Calu3 (cell line): ENCODE measurements at regions not wholly inside any gene's neighbourhood (a gene's known extent, or its start where the extent isn't known, plus 50 kb on each side); places are given as distances from the start of the nearest gene placed in this dataset.

Source experiments
- BruUV-seq: library from RNA; stranded (reverse); fragments of 400-500 nt; replicated peaks from 2 replicates; lab custom pipeline; 2021; lab: Mats Ljungman, UMichigan
- CTCF ChIA-PET: fragments of 300-600 bp; sonication (Branson Sonifier 250); formaldehyde crosslinking; loops from one replicate; lab custom pipeline; 2022; ENCODE audit warnings: antibody characterized with exemption; lab: Charles Lee
- DNase-seq: peaks from one replicate; pipeline ENCODE4 v3.0.0; 2022
- H3K27ac Mint-ChIP-seq: one replicate; pipeline ENCODE4 v1.8.0; 2022; ENCODE audit warnings: mixed read lengths; ENCODE audit not compliant: unreplicated experiment
- H3K27me3 Mint-ChIP-seq: one replicate; pipeline ENCODE4 v1.8.0; 2022; ENCODE audit warnings: mixed read lengths; ENCODE audit not compliant: unreplicated experiment
- H3K36me3 Mint-ChIP-seq: one replicate; pipeline ENCODE4 v1.8.0; 2022; ENCODE audit warnings: mild to moderate bottlenecking, moderate library complexity, mixed read lengths; ENCODE audit not compliant: insufficient read depth, unreplicated experiment
- H3K4me1 Mint-ChIP-seq: one replicate; pipeline ENCODE4 v1.8.0; 2022; ENCODE audit warnings: mild to moderate bottlenecking, low read depth, mixed read lengths; ENCODE audit not compliant: unreplicated experiment
- H3K4me3 Mint-ChIP-seq: one replicate; pipeline ENCODE4 v1.8.0; 2022; ENCODE audit warnings: mild to moderate bottlenecking, low read depth, moderate library complexity, mixed read lengths; ENCODE audit not compliant: unreplicated experiment
- H3K9me3 Mint-ChIP-seq: one replicate; pipeline ENCODE4 v1.8.0; 2022; ENCODE audit warnings: low read depth, mixed read lengths; ENCODE audit not compliant: unreplicated experiment
- CTCF ChIP-seq: fragments of 200-600 bp; IDR thresholded peaks from one replicate; pipeline ENCODE4 v1.8.0; 2022; ENCODE audit warnings: antibody characterized with exemption; ENCODE audit not compliant: unreplicated experiment
- intact Hi-C: fragments of 100-400 bp; cut with micrococcal nuclease; formaldehyde crosslinking; loops from one replicate; pipeline ENCODE4 v1.10.0; 2022; ENCODE audit not compliant: unreplicated experiment

- Mint-ChIP-seq H3K27ac (no peak overlapping the region), H3K27me3 (no peaks in the 10 kb centered on the region), H3K36me3 (no peaks in the 10 kb centered on the region), H3K9me3 (no peaks in the 10 kb centered on the region), H3K4me3 (no peak overlapping the region), H3K4me1 (no peaks in the 10 kb centered on the region)
- no peak for TF ChIP-seq CTCF
- DNase-seq: no peak
- BruUV-seq: no TSS peak
- intact Hi-C loops: no loop called here
- CTCF ChIA-PET: no interaction called here
Measured at GRCh38 chr4:123266221-123266620, 130.4 kb upstream of the SPRY1 start.

GRCh38 chr4:123278755-123279154, 117.8 kb upstream of the SPRY1 start:
- no peak for TF ChIP-seq CTCF
- intact Hi-C loops: no loop called here
- Mint-ChIP-seq H3K4me3 (no peak overlapping the region), H3K9me3 (no peaks in the 10 kb centered on the region), H3K27me3 (no peaks in the 10 kb centered on the region), H3K4me1 (no peaks in the 10 kb centered on the region), H3K27ac (no peak overlapping the region), H3K36me3 (no peaks in the 10 kb centered on the region)
- CTCF ChIA-PET: no interaction called here
- DNase-seq: no peak
- no TSS peak for BruUV-seq

GRCh38 chr4:123283371-123283895, 113.2 kb upstream of the SPRY1 start:
- CTCF ChIA-PET: interaction anchor here (0.7 kb wide), 1 partner anchor 88 kb away, joined by 3 read pairs; no protein-coding TSS in a partner anchor

GRCh38 chr4:123284168-123284567, 112.4 kb upstream of the SPRY1 start:
- intact Hi-C loops: no loop called here
- Mint-ChIP-seq H3K9me3 (no peaks in the 10 kb centered on the region), H3K27me3 (no peaks in the 10 kb centered on the region), H3K36me3 (no peaks in the 10 kb centered on the region), H3K4me1 (no peaks in the 10 kb centered on the region), H3K27ac (no peak overlapping the region), H3K4me3 (no peak overlapping the region)
- CTCF ChIA-PET: no interaction called here
- no peak for TF ChIP-seq CTCF
- no TSS peak for BruUV-seq
- no peak for DNase-seq

More at GRCh38 chr4:123283371-123283895, 113.2 kb upstream of the SPRY1 start:
- no peaks in the 10 kb centered on the region for H3K9me3 Mint-ChIP-seq
- no peak overlapping the region for H3K27ac Mint-ChIP-seq
- DNase-seq: no peak
- H3K4me1 Mint-ChIP-seq: no peaks in the 10 kb centered on the region
- H3K4me3 Mint-ChIP-seq: no peak overlapping the region
- TF ChIP-seq CTCF: no peak
- no peaks in the 10 kb centered on the region for H3K27me3 Mint-ChIP-seq
- intact Hi-C loops: no loop called here
- H3K36me3 Mint-ChIP-seq: no peaks in the 10 kb centered on the region
- no TSS peak for BruUV-seq
